Stimulated activated effector memory CD8-positive, alpha-beta T cell treated with anti-CD3 and anti-CD28 coated beads, Interleukin-12 subunit alpha, Interleukin-12 subunit beta, amount 100 ng/mL, for 72 hours (primary cell): ENCODE measurements at regions not wholly inside any gene's neighbourhood (a gene's known extent, or its start where the extent isn't known, plus 50 kb on each side); places are given as distances from the start of the nearest gene placed in this dataset.
"Not testable (repeated sequence)": the region's sequence is repeated elsewhere in the genome, so short reads cannot be mapped to it uniquely, and the experiment has no call there.

Experiments used
- ATAC-seq: fragments of 150-1000 bp; cut with Tn5 transposase; 2 replicates; pipeline ENCODE4 v1.10.0; 2021
- DNase-seq, 2 donors: peaks; one replicate each; pipeline ENCODE4 v3.0.0; 2021 to 2022; ENCODE audit warnings: low spot score in 2 of 2
- H3K27ac Mint-ChIP-seq: one replicate; pipeline ENCODE4 v1.8.0; 2022; ENCODE audit warnings: mild to moderate bottlenecking, mixed read lengths
- H3K36me3 Mint-ChIP-seq: one replicate; pipeline ENCODE4 v1.8.0; 2022; ENCODE audit warnings: mild to moderate bottlenecking, mixed read lengths
- H3K4me1 Mint-ChIP-seq: one replicate; pipeline ENCODE4 v1.8.0; 2022; ENCODE audit warnings: mixed read lengths
- H3K4me3 Mint-ChIP-seq: one replicate; pipeline ENCODE4 v1.8.0; 2022; ENCODE audit warnings: mild to moderate bottlenecking, mixed read lengths
- H3K9me3 Mint-ChIP-seq: one replicate; pipeline ENCODE4 v1.8.0; 2022; ENCODE audit warnings: mixed read lengths

- Mint-ChIP-seq H3K4me3 (no peak overlapping the region), H3K36me3 (no peaks in the 10 kb centered on the region), H3K9me3 (no peaks in the 10 kb centered on the region), H3K4me1 (no peaks in the 10 kb centered on the region), H3K27ac (no peak overlapping the region)
- DNase-seq = no peak
- no peak for ATAC-seq
Measured at GRCh38 chr5:143962201-143962600, 150.2 kb downstream of the HMHB1 start.

- Mint-ChIP-seq H3K36me3 (no peaks in the 10 kb centered on the region), H3K4me3 (no peak overlapping the region), H3K9me3 (no peaks in the 10 kb centered on the region), H3K4me1 (no peaks in the 10 kb centered on the region), H3K27ac (no peak overlapping the region)
- DNase-seq (no peak), ATAC-seq (no peak)
Measured at GRCh38 chr5:143964919-143965318, 153.0 kb downstream of the HMHB1 start.

GRCh38 chr5:143966280-143966679 is 154.3 kb downstream of the HMHB1 start:
- Mint-ChIP-seq H3K9me3 (no peaks in the 10 kb centered on the region), H3K4me3 (no peak overlapping the region), H3K4me1 (no peaks in the 10 kb centered on the region), H3K36me3 (no peaks in the 10 kb centered on the region), H3K27ac (no peak overlapping the region)
- ATAC-seq = no peak
- DNase-seq = no peak

- peak; percentile 61 for ATAC-seq
- no peaks in the 10 kb centered on the region for H3K9me3 Mint-ChIP-seq
- DNase-seq = no peak
- no peaks in the 10 kb centered on the region for H3K4me1 Mint-ChIP-seq
- H3K4me3 Mint-ChIP-seq = no peak overlapping the region
- H3K27ac Mint-ChIP-seq = no peak overlapping the region
- no peaks in the 10 kb centered on the region for H3K36me3 Mint-ChIP-seq
Measured at GRCh38 chr5:143968071-143968878, 156.3 kb downstream of the HMHB1 start.

GRCh38 chr5:143970159-143970558 is 158.2 kb downstream of the HMHB1 start:
- H3K27ac Mint-ChIP-seq = no peak overlapping the region
- no peaks in the 10 kb centered on the region for H3K9me3 Mint-ChIP-seq
- H3K4me3 Mint-ChIP-seq = no peak overlapping the region
- no peak for ATAC-seq
- H3K4me1 Mint-ChIP-seq = no peaks in the 10 kb centered on the region
- no peak for DNase-seq
- H3K36me3 Mint-ChIP-seq = no peaks in the 10 kb centered on the region

- Mint-ChIP-seq H3K27ac (no peak overlapping the region), H3K36me3 (no peaks in the 10 kb centered on the region), H3K4me3 (no peak overlapping the region), H3K9me3 (no peaks in the 10 kb centered on the region), H3K4me1 (no peaks in the 10 kb centered on the region)
- ATAC-seq (no peak), DNase-seq (no peak)
Measured at GRCh38 chr5:143972068-143972467, 160.1 kb downstream of the HMHB1 start.

GRCh38 chr5:143976055-143976454 is 164.1 kb downstream of the HMHB1 start:
- Mint-ChIP-seq H3K4me3 (no peak overlapping the region), H3K4me1 (no peaks in the 10 kb centered on the region), H3K27ac (no peak overlapping the region), H3K36me3 (no peaks in the 10 kb centered on the region), H3K9me3 (no peaks in the 10 kb centered on the region)
- DNase-seq (no peak), ATAC-seq (no peak)

GRCh38 chr5:143977891-143978461 is 166.0 kb downstream of the HMHB1 start:
- no peaks in the 10 kb centered on the region for H3K9me3 Mint-ChIP-seq
- no peaks in the 10 kb centered on the region for H3K4me1 Mint-ChIP-seq
- no peak for ATAC-seq
- H3K27ac Mint-ChIP-seq = no peak overlapping the region
- no peak for DNase-seq
- no peaks in the 10 kb centered on the region for H3K36me3 Mint-ChIP-seq
- H3K4me3 Mint-ChIP-seq = no peak overlapping the region

GRCh38 chr5:143979044-143979690 is 167.2 kb downstream of the HMHB1 start:
- H3K4me3 Mint-ChIP-seq = no peak overlapping the region
- DNase-seq = no peak
- H3K27ac Mint-ChIP-seq = no peak overlapping the region
- no peaks in the 10 kb centered on the region for H3K9me3 Mint-ChIP-seq
- ATAC-seq = peak; percentile 63
- no peaks in the 10 kb centered on the region for H3K4me1 Mint-ChIP-seq
- no peaks in the 10 kb centered on the region for H3K36me3 Mint-ChIP-seq

- H3K4me1 Mint-ChIP-seq = no peaks in the 10 kb centered on the region
- no peaks in the 10 kb centered on the region for H3K9me3 Mint-ChIP-seq
- H3K27ac Mint-ChIP-seq = no peak overlapping the region
- no peaks in the 10 kb centered on the region for H3K36me3 Mint-ChIP-seq
- H3K4me3 Mint-ChIP-seq = no peak overlapping the region
- DNase-seq = no peak
- ATAC-seq = no peak
Measured at GRCh38 chr5:143980506-143980905, 168.5 kb downstream of the HMHB1 start.

- not testable (repeated sequence) for H3K9me3 Mint-ChIP-seq, DNase-seq, H3K4me3 Mint-ChIP-seq, H3K27ac Mint-ChIP-seq, ATAC-seq, H3K36me3 Mint-ChIP-seq, H3K4me1 Mint-ChIP-seq
Measured at GRCh38 chr5:143982957-143983356, 171.0 kb downstream of the HMHB1 start.

- Mint-ChIP-seq H3K9me3 (no peaks in the 10 kb centered on the region), H3K36me3 (no peaks in the 10 kb centered on the region), H3K4me1 (no peaks in the 10 kb centered on the region), H3K27ac (no peak overlapping the region), H3K4me3 (no peak overlapping the region)
- no peak for ATAC-seq
- no peak for DNase-seq
Measured at GRCh38 chr5:143985832-143986515, 174.0 kb downstream of the HMHB1 start.

GRCh38 chr5:143986516-143987212 is 174.7 kb downstream of the HMHB1 start:
- ATAC-seq (no peak), DNase-seq (no peak)
- no peaks in the 10 kb centered on the region for H3K36me3 Mint-ChIP-seq

GRCh38 chr5:143987264-143987663 is 175.3 kb downstream of the HMHB1 start:
- no peak for ATAC-seq
- H3K4me1 Mint-ChIP-seq = no peaks in the 10 kb centered on the region
- H3K4me3 Mint-ChIP-seq = no peak overlapping the region
- H3K9me3 Mint-ChIP-seq = no peaks in the 10 kb centered on the region
- no peak overlapping the region for H3K27ac Mint-ChIP-seq
- no peak for DNase-seq
- no peaks in the 10 kb centered on the region for H3K36me3 Mint-ChIP-seq

More at GRCh38 chr5:143986516-143987212, 174.7 kb downstream of the HMHB1 start:
- Mint-ChIP-seq H3K4me3 (no peak overlapping the region), H3K27ac (no peak overlapping the region), H3K4me1 (no peaks in the 10 kb centered on the region), H3K9me3 (no peaks in the 10 kb centered on the region)
